Neural progenitor cell (in vitro differentiated cells): ENCODE measurements at regions not wholly inside any gene's neighbourhood (a gene's known extent, or its start where the extent isn't known, plus 50 kb on each side); places are given as distances from the start of the nearest gene placed in this dataset.

Experiments
- DNase-seq: peaks from one replicate; pipeline ENCODE4 v3.0.0-alpha.2; 2016; ENCODE audit warnings: low spot score
- H2AFZ ChIP-seq: fragments of 200-600 bp; sonication (generic); replicated peaks from 2 replicates; pipeline ENCODE4 v1.6.1; 2016; ENCODE audit warnings: antibody characterized with exemption
- H3F3A ChIP-seq: fragments of 200-600 bp; sonication (generic); 2 replicates; pipeline ENCODE4 v1.6.1; 2016; ENCODE audit warnings: antibody characterized with exemption, low read depth
- H3K27ac ChIP-seq: fragments of 200-600 bp; sonication (generic); 2 replicates; pipeline ENCODE4 v1.5.1; 2016; ENCODE audit warnings: mild to moderate bottlenecking
- H3K27me3 ChIP-seq: fragments of 200-600 bp; sonication (generic); 2 replicates; pipeline ENCODE4 v1.6.1; 2016; ENCODE audit warnings: mild to moderate bottlenecking, moderate library complexity
- H3K36me3 ChIP-seq: fragments of 200-600 bp; sonication (generic); 2 replicates; pipeline ENCODE4 v1.5.1; 2016
- H3K4me1 ChIP-seq: fragments of 200-600 bp; sonication (generic); 2 replicates; pipeline ENCODE4 v1.6.1; 2016; ENCODE audit warnings: mixed run types
- H3K4me2 ChIP-seq: fragments of 200-600 bp; sonication (generic); 2 replicates; pipeline ENCODE4 v1.6.1; 2016
- H3K4me3 ChIP-seq: fragments of 200-600 bp; sonication (generic); 2 replicates; pipeline ENCODE4 v1.5.1; 2016
- H3K79me2 ChIP-seq: fragments of 200-600 bp; sonication (generic); 2 replicates; pipeline ENCODE4 v1.6.1; 2016; ENCODE audit warnings: low read depth
- H3K9ac ChIP-seq: fragments of 200-600 bp; sonication (generic); 2 replicates; pipeline ENCODE4 v1.6.1; 2016
- H3K9me3 ChIP-seq: fragments of 200-600 bp; sonication (generic); 2 replicates; pipeline ENCODE4 v1.5.1; 2016; ENCODE audit warnings: low read depth
- H4K20me1 ChIP-seq: fragments of 200-600 bp; sonication (generic); 2 replicates; pipeline ENCODE4 v1.6.1; 2016; ENCODE audit warnings: low read depth
- H3K27ac Mint-ChIP-seq: 3 replicates; pipeline ENCODE4 v1.8.0; 2021; ENCODE audit warnings: mixed read lengths
- H3K27me3 Mint-ChIP-seq: 2 replicates; pipeline ENCODE4 v1.8.0; 2022; ENCODE audit warnings: low read depth, mild to moderate bottlenecking, inconsistent platforms, moderate library complexity, mixed read lengths; ENCODE audit not compliant: insufficient read depth
- H3K36me3 Mint-ChIP-seq: 3 replicates; pipeline ENCODE4 v1.8.0; 2021; ENCODE audit warnings: mixed read lengths
- H3K4me1 Mint-ChIP-seq: 3 replicates; pipeline ENCODE4 v1.8.0; 2021; ENCODE audit warnings: mixed read lengths
- H3K4me3 Mint-ChIP-seq: 3 replicates; pipeline ENCODE4 v1.8.0; 2021; ENCODE audit warnings: mild to moderate bottlenecking, moderate library complexity, mixed read lengths
- H3K9me3 Mint-ChIP-seq: 3 replicates; pipeline ENCODE4 v1.8.0; 2020; ENCODE audit warnings: mixed read lengths
- EZH2 ChIP-seq: fragments of 200-600 bp; sonication (generic); IDR thresholded peaks from 2 replicates; pipeline ENCODE4 v1.6.1; 2017; ENCODE audit warnings: antibody characterized with exemption, mild to moderate bottlenecking, moderate library complexity
- EZH2phosphoT487 ChIP-seq: fragments of 200-600 bp; sonication (generic); IDR thresholded peaks from 2 replicates; pipeline ENCODE4 v1.6.1; 2017; ENCODE audit warnings: antibody characterized with exemption
- TF ChIP-seq, protein P1 (sequence below): fragments of 200-600 bp; sonication (generic); IDR thresholded peaks from 2 replicates; pipeline ENCODE4 v1.5.1; 2017; ENCODE audit warnings: antibody characterized with exemption, mild to moderate bottlenecking

DNA sequence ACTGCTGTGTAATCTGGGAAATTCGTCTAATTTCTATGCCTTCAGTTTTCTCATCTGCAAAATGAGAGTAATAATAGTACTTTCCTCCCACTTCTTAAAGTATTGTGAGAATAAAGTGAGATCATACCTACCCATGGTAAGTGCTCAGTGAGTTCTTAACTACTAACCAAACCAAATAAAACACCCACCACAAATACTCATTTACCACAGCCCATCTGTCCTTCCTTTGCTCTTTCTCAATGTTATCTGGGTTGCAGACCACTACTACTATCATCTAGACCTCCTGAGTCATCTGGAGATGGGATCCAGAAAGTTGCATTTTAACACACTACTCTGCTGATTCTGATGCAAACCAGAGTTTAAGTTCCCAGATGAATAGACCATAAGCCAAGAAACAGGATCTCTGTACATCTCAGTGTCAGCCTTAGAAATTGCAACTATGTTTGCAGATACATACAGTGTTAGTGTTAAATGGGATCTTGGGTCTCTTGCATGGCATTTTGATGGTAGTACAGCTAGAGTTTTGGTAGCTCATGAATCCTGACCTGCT is 105.4 kb upstream of the ATP10B start:
- Histone ChIP-seq H3K4me1 (no peaks in the 10 kb centered on the region), H3K9me3 (no peaks in the 10 kb centered on the region), H3K79me2 (no peaks in the 10 kb centered on the region), H3K9ac (no peak overlapping the region), H3F3A (no peaks in the 10 kb centered on the region), H3K36me3 (no peaks in the 10 kb centered on the region), H2AFZ (no peak overlapping the region), H4K20me1 (no peaks in the 10 kb centered on the region), H3K4me3 (no peak overlapping the region), H3K27ac (no peak overlapping the region), H3K27me3 (no peaks in the 10 kb centered on the region), H3K4me2 (no peak overlapping the region)
- DNase-seq: no peak
- H3K4me3 Mint-ChIP-seq: no peak overlapping the region
- H3K27ac Mint-ChIP-seq: no peak overlapping the region
- TF ChIP-seq, protein P1, sequence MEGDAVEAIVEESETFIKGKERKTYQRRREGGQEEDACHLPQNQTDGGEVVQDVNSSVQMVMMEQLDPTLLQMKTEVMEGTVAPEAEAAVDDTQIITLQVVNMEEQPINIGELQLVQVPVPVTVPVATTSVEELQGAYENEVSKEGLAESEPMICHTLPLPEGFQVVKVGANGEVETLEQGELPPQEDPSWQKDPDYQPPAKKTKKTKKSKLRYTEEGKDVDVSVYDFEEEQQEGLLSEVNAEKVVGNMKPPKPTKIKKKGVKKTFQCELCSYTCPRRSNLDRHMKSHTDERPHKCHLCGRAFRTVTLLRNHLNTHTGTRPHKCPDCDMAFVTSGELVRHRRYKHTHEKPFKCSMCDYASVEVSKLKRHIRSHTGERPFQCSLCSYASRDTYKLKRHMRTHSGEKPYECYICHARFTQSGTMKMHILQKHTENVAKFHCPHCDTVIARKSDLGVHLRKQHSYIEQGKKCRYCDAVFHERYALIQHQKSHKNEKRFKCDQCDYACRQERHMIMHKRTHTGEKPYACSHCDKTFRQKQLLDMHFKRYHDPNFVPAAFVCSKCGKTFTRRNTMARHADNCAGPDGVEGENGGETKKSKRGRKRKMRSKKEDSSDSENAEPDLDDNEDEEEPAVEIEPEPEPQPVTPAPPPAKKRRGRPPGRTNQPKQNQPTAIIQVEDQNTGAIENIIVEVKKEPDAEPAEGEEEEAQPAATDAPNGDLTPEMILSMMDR: no peak
- TF ChIP-seq EZH2phosphoT487 (no peak), EZH2 (no peak)
- H3K27me3 Mint-ChIP-seq: no peaks in the 10 kb centered on the region
- H3K4me1 Mint-ChIP-seq: peaks cover 8% of the 10 kb centered on the region
- no peaks in the 10 kb centered on the region for H3K9me3 Mint-ChIP-seq
- no peaks in the 10 kb centered on the region for H3K36me3 Mint-ChIP-seq

DNA sequence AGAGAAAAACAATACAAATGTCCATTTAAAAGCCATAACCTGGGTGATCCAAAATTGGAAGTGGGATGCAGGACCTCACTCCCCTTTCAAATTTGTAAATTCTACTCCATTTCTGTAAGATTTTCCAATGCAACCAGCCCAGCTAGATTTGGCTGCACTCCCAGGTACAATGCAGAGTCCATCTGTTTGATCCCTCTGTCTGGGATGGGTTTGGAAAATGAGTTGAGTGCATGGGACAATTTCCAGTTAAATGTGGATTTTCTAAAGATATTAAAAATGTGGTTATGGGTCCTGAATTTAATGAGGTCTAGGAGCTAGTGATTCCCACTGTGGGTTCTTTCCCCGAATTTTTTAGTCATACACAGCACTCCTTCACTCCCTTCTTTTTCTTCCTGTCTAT is 104.0 kb upstream of the ATP10B start:
- Histone ChIP-seq H3K9me3 (no peaks in the 10 kb centered on the region), H3K79me2 (no peaks in the 10 kb centered on the region), H3K9ac (no peak overlapping the region), H3K4me3 (no peak overlapping the region), H3K27ac (no peak overlapping the region), H3K36me3 (no peaks in the 10 kb centered on the region), H2AFZ (no peak overlapping the region), H3K4me1 (no peaks in the 10 kb centered on the region), H3K27me3 (no peaks in the 10 kb centered on the region), H4K20me1 (no peaks in the 10 kb centered on the region), H3K4me2 (no peak overlapping the region), H3F3A (no peaks in the 10 kb centered on the region)
- Mint-ChIP-seq H3K36me3 (no peaks in the 10 kb centered on the region), H3K9me3 (no peaks in the 10 kb centered on the region), H3K27me3 (no peaks in the 10 kb centered on the region), H3K4me3 (no peak overlapping the region), H3K4me1 (no peaks in the 10 kb centered on the region), H3K27ac (no peak overlapping the region)
- no peak for TF ChIP-seq EZH2
- no peak for TF ChIP-seq EZH2phosphoT487
- TF ChIP-seq, protein P1: no peak
- no peak for DNase-seq

DNA sequence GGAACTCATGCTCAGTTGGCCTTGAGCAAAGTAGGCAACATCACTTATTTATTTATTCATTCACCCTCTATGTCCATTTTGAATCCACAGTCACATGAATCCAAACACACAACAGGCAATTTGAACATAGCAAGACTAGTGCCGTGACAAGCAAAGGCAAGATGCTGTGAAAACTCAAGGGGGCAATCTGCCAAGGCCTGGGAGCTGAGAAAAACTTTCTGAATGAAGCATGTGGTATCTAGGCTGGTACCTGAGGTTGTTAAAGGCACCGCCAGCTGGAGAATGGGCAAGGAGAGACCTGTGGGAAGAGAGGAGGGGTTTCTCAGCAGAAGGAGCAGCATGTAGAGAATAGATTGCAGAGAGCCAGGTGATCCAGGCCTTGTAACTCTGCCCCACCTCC is 98.3 kb upstream of the ATP10B start:
- Histone ChIP-seq H3K27ac (no peak overlapping the region), H3K36me3 (no peaks in the 10 kb centered on the region), H3F3A (no peaks in the 10 kb centered on the region), H3K79me2 (no peaks in the 10 kb centered on the region), H3K9me3 (no peaks in the 10 kb centered on the region), H4K20me1 (no peaks in the 10 kb centered on the region), H2AFZ (no peak overlapping the region), H3K4me2 (no peak overlapping the region), H3K4me1 (no peaks in the 10 kb centered on the region), H3K4me3 (no peak overlapping the region), H3K9ac (no peak overlapping the region), H3K27me3 (no peaks in the 10 kb centered on the region)
- no peaks in the 10 kb centered on the region for H3K4me1 Mint-ChIP-seq
- no peak overlapping the region for H3K27ac Mint-ChIP-seq
- peaks cover 4% of the 10 kb centered on the region for H3K9me3 Mint-ChIP-seq
- no peak for DNase-seq
- H3K27me3 Mint-ChIP-seq: peaks cover 2% of the 10 kb centered on the region
- no peak for TF ChIP-seq EZH2
- TF ChIP-seq EZH2phosphoT487: no peak
- TF ChIP-seq, protein P1: no peak
- H3K36me3 Mint-ChIP-seq: no peaks in the 10 kb centered on the region
- no peak overlapping the region for H3K4me3 Mint-ChIP-seq
